ENCODE measurements at regions not wholly inside any gene's neighbourhood (a gene's known extent, or its start where the extent isn't known, plus 50 kb on each side); places are given as distances from the start of the nearest gene placed in this dataset.

DNA sequence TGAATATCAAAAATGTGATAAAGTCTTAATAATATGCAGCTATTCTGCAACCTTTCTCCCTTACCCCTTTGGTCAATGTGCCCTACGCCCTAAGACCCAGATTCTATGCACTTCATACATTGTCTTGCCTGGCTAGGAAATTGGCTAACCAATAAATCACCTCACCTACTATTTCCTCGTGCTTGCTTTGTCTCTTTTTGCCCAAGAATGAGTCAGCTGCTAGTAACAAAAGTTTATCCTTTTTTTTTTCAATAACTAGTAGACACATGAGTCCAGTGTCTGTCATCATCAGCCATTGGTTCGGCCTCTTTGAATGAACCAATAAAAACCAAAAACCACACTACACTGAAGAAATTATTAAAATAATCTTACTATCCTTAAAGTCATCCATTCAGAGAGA is 387.1 kb downstream of the PPP3CA start:
- DNase-seq (ENCODE audit: extremely low spot score, unreplicated experiment): no peak
- H3K4me1 Mint-ChIP-seq (ENCODE audit: unreplicated experiment): no peaks in the 10 kb centered on the region

DNA sequence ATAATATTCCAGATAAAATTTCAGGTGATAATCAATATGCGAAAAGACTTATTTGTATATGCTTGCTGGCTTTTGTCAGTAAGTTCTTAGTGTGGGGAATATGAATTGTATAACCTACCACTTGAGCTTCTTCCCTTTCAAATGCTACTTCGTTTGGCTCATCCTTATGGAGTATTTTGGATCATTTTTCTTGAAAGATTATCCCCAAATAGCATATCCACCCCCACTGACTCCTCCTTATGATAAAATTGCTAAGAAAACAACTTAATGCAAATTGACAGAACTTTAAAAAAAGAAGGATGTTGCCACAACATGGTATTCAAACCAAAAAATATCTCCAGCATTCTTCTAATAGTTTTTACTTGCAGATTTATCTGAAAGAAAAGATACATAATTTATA is 393.3 kb downstream of the PPP3CA start:
- Mint-ChIP-seq H3K27me3 (no peaks in the 10 kb centered on the region), H3K9me3 (no peaks in the 10 kb centered on the region), H3K27ac (no peak overlapping the region), H3K36me3 (no peaks in the 10 kb centered on the region), H3K4me3 (no peak overlapping the region), H3K4me1 (ENCODE audit: unreplicated experiment) (no peaks in the 10 kb centered on the region)
- no peak for DNase-seq (ENCODE audit: extremely low spot score, unreplicated experiment)
- TF ChIP-seq, protein P1, sequence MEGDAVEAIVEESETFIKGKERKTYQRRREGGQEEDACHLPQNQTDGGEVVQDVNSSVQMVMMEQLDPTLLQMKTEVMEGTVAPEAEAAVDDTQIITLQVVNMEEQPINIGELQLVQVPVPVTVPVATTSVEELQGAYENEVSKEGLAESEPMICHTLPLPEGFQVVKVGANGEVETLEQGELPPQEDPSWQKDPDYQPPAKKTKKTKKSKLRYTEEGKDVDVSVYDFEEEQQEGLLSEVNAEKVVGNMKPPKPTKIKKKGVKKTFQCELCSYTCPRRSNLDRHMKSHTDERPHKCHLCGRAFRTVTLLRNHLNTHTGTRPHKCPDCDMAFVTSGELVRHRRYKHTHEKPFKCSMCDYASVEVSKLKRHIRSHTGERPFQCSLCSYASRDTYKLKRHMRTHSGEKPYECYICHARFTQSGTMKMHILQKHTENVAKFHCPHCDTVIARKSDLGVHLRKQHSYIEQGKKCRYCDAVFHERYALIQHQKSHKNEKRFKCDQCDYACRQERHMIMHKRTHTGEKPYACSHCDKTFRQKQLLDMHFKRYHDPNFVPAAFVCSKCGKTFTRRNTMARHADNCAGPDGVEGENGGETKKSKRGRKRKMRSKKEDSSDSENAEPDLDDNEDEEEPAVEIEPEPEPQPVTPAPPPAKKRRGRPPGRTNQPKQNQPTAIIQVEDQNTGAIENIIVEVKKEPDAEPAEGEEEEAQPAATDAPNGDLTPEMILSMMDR (conservative IDR thresholded peaks at IDR 0.05): no peak

More for the DNA sequence above, 387.1 kb downstream of the PPP3CA start:
- no peaks in the 10 kb centered on the region for H3K36me3 Mint-ChIP-seq
- TF ChIP-seq, protein P1 (conservative IDR thresholded peaks at IDR 0.05): no peak
- no peaks in the 10 kb centered on the region for H3K9me3 Mint-ChIP-seq
- H3K27me3 Mint-ChIP-seq: no peaks in the 10 kb centered on the region
- H3K4me3 Mint-ChIP-seq: no peak overlapping the region
- H3K27ac Mint-ChIP-seq: no peak overlapping the region

DNA sequence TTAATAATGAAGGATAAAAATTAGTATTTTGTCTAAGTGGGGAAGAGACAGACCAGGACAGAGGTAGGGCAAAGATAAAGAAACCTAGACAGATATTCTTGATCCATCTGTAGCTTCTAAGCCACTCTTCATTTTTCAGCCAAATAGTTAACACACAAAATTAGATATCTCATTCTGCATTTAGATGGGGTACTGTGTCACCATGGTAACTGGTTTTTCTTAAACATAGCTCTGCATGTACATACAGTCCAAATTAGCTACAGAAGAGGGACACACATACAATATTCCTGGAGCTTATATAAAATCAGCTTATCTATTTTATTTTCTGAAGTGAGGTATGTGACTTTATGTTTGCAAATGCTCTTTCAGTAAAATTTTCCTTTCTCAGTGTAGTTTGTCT is 393.7 kb downstream of the PPP3CA start:
- Mint-ChIP-seq H3K27ac (no peak overlapping the region), H3K4me1 (ENCODE audit: unreplicated experiment) (no peaks in the 10 kb centered on the region), H3K36me3 (no peaks in the 10 kb centered on the region), H3K9me3 (no peaks in the 10 kb centered on the region), H3K4me3 (no peak overlapping the region), H3K27me3 (no peaks in the 10 kb centered on the region)
- TF ChIP-seq, protein P1 (conservative IDR thresholded peaks at IDR 0.05): no peak
- no peak for DNase-seq (ENCODE audit: extremely low spot score, unreplicated experiment)

DNA sequence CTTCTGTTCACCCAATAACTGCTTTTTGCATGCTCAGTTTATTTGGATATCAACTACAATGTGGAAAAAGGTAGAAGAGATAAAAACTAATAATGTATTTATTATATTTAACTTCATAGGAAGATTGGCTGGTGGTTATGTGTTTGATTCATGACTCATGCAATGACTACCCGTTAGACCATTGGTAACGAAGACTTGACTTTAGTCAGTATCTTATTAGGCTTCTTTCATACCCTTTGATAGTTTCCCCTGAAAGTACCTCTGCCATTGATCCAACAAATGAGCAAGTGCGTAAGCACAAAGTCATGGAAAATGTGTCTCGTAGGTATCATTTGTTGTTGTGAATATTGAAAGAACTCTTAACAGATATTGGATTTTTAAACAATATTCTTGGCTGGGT is 394.7 kb downstream of the PPP3CA start:
- Mint-ChIP-seq H3K4me3 (no peak overlapping the region), H3K9me3 (no peaks in the 10 kb centered on the region), H3K27ac (no peak overlapping the region), H3K27me3 (no peaks in the 10 kb centered on the region), H3K36me3 (no peaks in the 10 kb centered on the region), H3K4me1 (ENCODE audit: unreplicated experiment) (no peaks in the 10 kb centered on the region)
- TF ChIP-seq, protein P1 (conservative IDR thresholded peaks at IDR 0.05): no peak
- DNase-seq (ENCODE audit: extremely low spot score, unreplicated experiment): no peak

DNA sequence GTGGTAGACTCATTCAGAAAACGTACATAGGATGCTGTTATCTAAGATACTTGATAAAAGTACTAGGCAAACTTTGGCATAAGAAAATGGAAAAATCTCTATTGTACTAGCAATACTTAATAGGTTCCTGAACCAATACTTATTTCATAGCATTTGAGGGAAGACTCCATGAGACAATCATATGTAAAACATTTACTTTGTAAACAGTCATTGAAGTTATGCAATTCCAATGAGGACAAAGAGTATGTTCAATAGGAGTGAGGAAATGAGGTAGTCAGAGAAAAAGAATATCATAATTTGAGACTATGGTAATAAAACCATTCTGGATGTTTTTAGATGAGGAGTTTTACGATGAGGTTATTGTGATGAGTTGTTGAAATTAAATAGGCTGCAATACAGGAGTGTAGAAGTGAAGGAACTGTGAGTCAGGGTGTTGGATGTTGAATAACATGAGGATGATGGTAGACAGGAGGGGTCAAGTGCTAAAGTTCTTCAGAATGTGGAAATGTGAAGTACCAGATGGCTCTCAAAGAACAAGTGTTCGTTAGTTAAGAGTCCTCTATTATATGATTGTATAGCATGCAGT is 397.9 kb downstream of the PPP3CA start:
- no peak for DNase-seq (ENCODE audit: extremely low spot score, unreplicated experiment)

More for the DNA sequence above, 397.9 kb downstream of the PPP3CA start:
- H3K9me3 Mint-ChIP-seq: no peaks in the 10 kb centered on the region
- H3K4me3 Mint-ChIP-seq: no peak overlapping the region
- H3K27me3 Mint-ChIP-seq: no peaks in the 10 kb centered on the region
- no peaks in the 10 kb centered on the region for H3K36me3 Mint-ChIP-seq
- no peak overlapping the region for H3K27ac Mint-ChIP-seq
- no peaks in the 10 kb centered on the region for H3K4me1 Mint-ChIP-seq (ENCODE audit: unreplicated experiment)
- TF ChIP-seq, protein P1 (conservative IDR thresholded peaks at IDR 0.05): no peak

Data from type B pancreatic cell (in vitro differentiated cells).